ENCODE measurements at regions not wholly inside any gene's neighbourhood (a gene's known extent, or its start where the extent isn't known, plus 50 kb on each side); places are given as distances from the start of the nearest gene placed in this dataset.

DNA sequence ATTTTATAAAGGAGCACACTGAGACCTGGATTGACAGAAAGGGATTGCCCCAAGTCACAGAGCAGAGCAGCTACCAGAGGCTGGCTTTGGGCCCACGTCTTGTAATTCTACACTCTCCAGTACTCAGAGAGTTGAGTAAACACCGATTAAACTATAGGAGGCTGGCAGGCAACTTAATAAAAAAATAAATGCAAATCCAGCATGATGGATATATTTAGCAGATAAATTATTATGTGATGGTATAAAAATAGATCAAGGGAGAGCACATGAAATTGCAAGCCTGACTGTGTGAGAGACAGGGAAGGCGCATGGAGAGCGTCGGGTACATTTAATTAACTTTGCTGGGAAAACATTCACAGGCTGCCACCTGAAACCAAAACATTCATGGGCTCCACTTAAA is 87.7 kb upstream of the CCL2 start (continued):
- TF ChIP-seq SMARCE1 (IDR thresholded peaks at IDR 0.05; ENCODE audit: borderline replicate concordance) (no peak), CBX5 (CRISPR knock-in tag; IDR thresholded peaks at IDR 0.05; ENCODE audit: borderline replicate concordance) (no peak), SRSF4 (IDR thresholded peaks at IDR 0.05; ENCODE audit: low read depth, low read length, poor library complexity, severe bottlenecking) (no peak)

DNA sequence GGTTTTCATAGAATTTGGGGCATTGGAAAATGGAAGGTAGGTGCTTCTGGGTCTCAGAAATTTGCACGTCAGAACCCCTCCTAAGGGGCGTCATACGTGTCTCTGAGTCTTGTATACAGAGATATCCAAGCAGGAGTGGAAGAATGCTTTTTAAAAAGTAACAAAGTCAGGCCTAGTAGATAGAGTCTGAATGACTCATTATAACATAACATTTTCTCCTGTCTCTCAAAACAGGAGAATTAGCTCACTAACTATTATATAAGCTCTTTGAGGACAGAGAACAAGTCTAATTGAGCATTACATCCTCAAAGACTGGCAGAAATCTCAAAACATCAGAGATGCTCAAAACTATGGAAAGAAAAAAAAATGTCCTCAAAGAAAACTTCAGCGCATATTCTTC is 86.1 kb upstream of the CCL2 start:
- Histone ChIP-seq H3K4me1 (ENCODE audit: insufficient read depth, low read length) (no peaks in the 10 kb centered on the region), H3K36me3 (replicated peaks in 1 of 2; ENCODE audit: control insufficient read depth in 1 of 2, insufficient read depth in 2 of 2, low read length in 2 of 2) (no peaks in the 10 kb centered on the region), H3K9me3 (ENCODE audit: low read length) (no peaks in the 10 kb centered on the region), H3K4me2 (ENCODE audit: low read depth, low read length) (no peak overlapping the region), H3K4me3 (replicated peaks in 1 of 3; ENCODE audit: insufficient read depth in 1 of 3, low read depth in 2 of 3, low read length in 3 of 3) (no peak overlapping the region), H4K20me1 (ENCODE audit: insufficient read depth, low read length) (no peaks in the 10 kb centered on the region), H2AFZ (ENCODE audit: low read length) (no peak overlapping the region), H3K79me2 (ENCODE audit: insufficient read depth, low read length) (no peaks in the 10 kb centered on the region), H3K27ac (ENCODE audit: extremely low read length, insufficient read depth, low read length) (no peak overlapping the region), H3K9ac (ENCODE audit: insufficient read depth, low read depth, low read length) (no peak overlapping the region), H3K27me3 (ENCODE audit: control insufficient read depth in 1 of 2, insufficient read depth in 2 of 2, low read length in 2 of 2) (no peaks in the 10 kb centered on the region)
- TF ChIP-seq ZNF720 (CRISPR knock-in tag; IDR thresholded peaks at IDR 0.05) (no peak), ATF7 (IDR thresholded peaks at IDR 0.05) (no peak), ATF7 (CRISPR knock-in tag; IDR thresholded peaks at IDR 0.05) (no peak), SMYD3 (CRISPR knock-in tag; IDR thresholded peaks at IDR 0.05) (no peak), RFX1 (IDR thresholded peaks at IDR 0.05) (no peak), ZNF383 (CRISPR knock-in tag; IDR thresholded peaks at IDR 0.05; ENCODE audit: borderline replicate concordance) (no peak), ZNF777 (CRISPR knock-in tag; IDR thresholded peaks at IDR 0.05) (no peak), ZFYVE20 (CRISPR knock-in tag; IDR thresholded peaks at IDR 0.05; ENCODE audit: borderline replicate concordance, low read depth) (no peak), ZFP82 (CRISPR knock-in tag; IDR thresholded peaks at IDR 0.05; ENCODE audit: borderline replicate concordance) (no peak), ZNF619 (CRISPR knock-in tag; IDR thresholded peaks at IDR 0.05) (no peak), EP300 (IDR thresholded peaks at IDR 0.05; ENCODE audit: low read depth in 2 of 2, low read length in 2 of 2) (no peak), EP300 (CRISPR knock-in tag; IDR thresholded peaks at IDR 0.05; ENCODE audit: borderline replicate concordance) (no peak), SALL1 (CRISPR knock-in tag; IDR thresholded peaks at IDR 0.05) (no peak), ATF1 (CRISPR knock-in tag; IDR thresholded peaks at IDR 0.05) (no peak), NFKB2 (CRISPR knock-in tag; IDR thresholded peaks at IDR 0.05; ENCODE audit: borderline replicate concordance) (no peak), SCMH1 (CRISPR knock-in tag; IDR thresholded peaks at IDR 0.05; ENCODE audit: borderline replicate concordance) (no peak)
- TF ChIP-seq, protein P1, sequence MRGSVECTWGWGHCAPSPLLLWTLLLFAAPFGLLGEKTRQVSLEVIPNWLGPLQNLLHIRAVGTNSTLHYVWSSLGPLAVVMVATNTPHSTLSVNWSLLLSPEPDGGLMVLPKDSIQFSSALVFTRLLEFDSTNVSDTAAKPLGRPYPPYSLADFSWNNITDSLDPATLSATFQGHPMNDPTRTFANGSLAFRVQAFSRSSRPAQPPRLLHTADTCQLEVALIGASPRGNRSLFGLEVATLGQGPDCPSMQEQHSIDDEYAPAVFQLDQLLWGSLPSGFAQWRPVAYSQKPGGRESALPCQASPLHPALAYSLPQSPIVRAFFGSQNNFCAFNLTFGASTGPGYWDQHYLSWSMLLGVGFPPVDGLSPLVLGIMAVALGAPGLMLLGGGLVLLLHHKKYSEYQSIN (CRISPR knock-in tag; IDR thresholded peaks at IDR 0.05; ENCODE audit: borderline replicate concordance): no peak
- whole genome bisulfite sequencing (ENCODE audit: low lambda C conversion rate): 2% methylated on average over 4 of the region's 4 CpGs
- no peak for DNase-seq (ENCODE audit: low spot score)
- in situ Hi-C loops (cut with HindIII; ENCODE audit: extremely low pct_ligation_motif_present, low pct_unique_long_range_greater_than_20kb): no loop called here
- no peak for FAIRE-seq
- no TSS peak for BruUV-seq (replicated peaks)
- intact Hi-C loops (cut with micrococcal nuclease; ENCODE audit: unreplicated experiment): no loop called here
- POLR2A ChIA-PET: no interaction called here
- CTCF ChIA-PET (ENCODE audit: low intra/inter-chr PET ratio, low total read pairs): no interaction called here
- ATAC-seq: no peak

Data from HepG2 (cell line).